ENCODE measurements at regions not wholly inside any gene's neighbourhood (a gene's known extent, or its start where the extent isn't known, plus 50 kb on each side); places are given as distances from the start of the nearest gene placed in this dataset.

GRCh38 chr12:23168459-23168858 is 543.5 kb downstream of the ETNK1 start:
- TF ChIP-seq CTCF (IDR thresholded peaks at IDR 0.05; ENCODE audit: extremely low read depth, low read depth, low read length): no peak
- no peak overlapping the region for H3K27ac ChIP-seq (ENCODE audit: low read depth, low read length)
- H3K4me1 ChIP-seq (ENCODE audit: insufficient read depth, low read length): no peaks in the 10 kb centered on the region
- no peak overlapping the region for H3K4me3 ChIP-seq (ENCODE audit: insufficient read depth, low read length)
- H4K20me1 ChIP-seq (ENCODE audit: insufficient read depth, low read length): no peaks in the 10 kb centered on the region
- H3K79me2 ChIP-seq (ENCODE audit: insufficient read depth, low read length): no peaks in the 10 kb centered on the region
- H2AFZ ChIP-seq (ENCODE audit: low read length): no peak overlapping the region
- no peaks in the 10 kb centered on the region for H3K36me3 ChIP-seq (ENCODE audit: insufficient read depth, low read length)
- no peak for DNase-seq (ENCODE audit: insufficient read length, low spot score, missing footprints)
- no peaks in the 10 kb centered on the region for H3K27me3 ChIP-seq (ENCODE audit: insufficient read depth, low read length)
- H3K4me2 ChIP-seq (ENCODE audit: insufficient read depth, low read length): no peak overlapping the region
- no peaks in the 10 kb centered on the region for H3K9me3 ChIP-seq (ENCODE audit: low read depth, low read length)

GRCh38 chr12:23169012-23169695 is 544.2 kb downstream of the ETNK1 start:
- TF ChIP-seq CTCF (IDR thresholded peaks at IDR 0.05; ENCODE audit: extremely low read depth, low read depth, low read length): no peak
- H3K27ac ChIP-seq (ENCODE audit: low read depth, low read length): no peak overlapping the region
- no peak overlapping the region for H3K4me2 ChIP-seq (ENCODE audit: insufficient read depth, low read length)
- no peaks in the 10 kb centered on the region for H3K79me2 ChIP-seq (ENCODE audit: insufficient read depth, low read length)
- H3K36me3 ChIP-seq (ENCODE audit: insufficient read depth, low read length): no peaks in the 10 kb centered on the region
- H3K27me3 ChIP-seq (ENCODE audit: insufficient read depth, low read length): no peaks in the 10 kb centered on the region
- no peaks in the 10 kb centered on the region for H3K4me1 ChIP-seq (ENCODE audit: insufficient read depth, low read length)
- no peak overlapping the region for H2AFZ ChIP-seq (ENCODE audit: low read length)
- no peaks in the 10 kb centered on the region for H3K9me3 ChIP-seq (ENCODE audit: low read depth, low read length)
- H3K4me3 ChIP-seq (ENCODE audit: insufficient read depth, low read length): no peak overlapping the region
- no peaks in the 10 kb centered on the region for H4K20me1 ChIP-seq (ENCODE audit: insufficient read depth, low read length)
- no peak for DNase-seq (ENCODE audit: insufficient read length, low spot score, missing footprints)

GRCh38 chr12:23169696-23170013 is 544.7 kb downstream of the ETNK1 start:
- H3K4me1 ChIP-seq (ENCODE audit: insufficient read depth, low read length): no peaks in the 10 kb centered on the region
- no peaks in the 10 kb centered on the region for H4K20me1 ChIP-seq (ENCODE audit: insufficient read depth, low read length)
- DNase-seq (ENCODE audit: insufficient read length, low spot score, missing footprints): no peak
- no peaks in the 10 kb centered on the region for H3K79me2 ChIP-seq (ENCODE audit: insufficient read depth, low read length)
- H3K9me3 ChIP-seq (ENCODE audit: low read depth, low read length): no peaks in the 10 kb centered on the region
- H3K27me3 ChIP-seq (ENCODE audit: insufficient read depth, low read length): no peaks in the 10 kb centered on the region
- H3K4me2 ChIP-seq (ENCODE audit: insufficient read depth, low read length): no peak overlapping the region
- H2AFZ ChIP-seq (ENCODE audit: low read length): no peak overlapping the region
- no peak overlapping the region for H3K4me3 ChIP-seq (ENCODE audit: insufficient read depth, low read length)
- no peak overlapping the region for H3K27ac ChIP-seq (ENCODE audit: low read depth, low read length)
- no peaks in the 10 kb centered on the region for H3K36me3 ChIP-seq (ENCODE audit: insufficient read depth, low read length)
- no peak for TF ChIP-seq CTCF (IDR thresholded peaks at IDR 0.05; ENCODE audit: extremely low read depth, low read depth, low read length)

- Histone ChIP-seq H3K27me3 (ENCODE audit: insufficient read depth, low read length) (no peaks in the 10 kb centered on the region), H3K4me2 (ENCODE audit: insufficient read depth, low read length) (no peak overlapping the region), H3K4me3 (ENCODE audit: insufficient read depth, low read length) (no peak overlapping the region), H4K20me1 (ENCODE audit: insufficient read depth, low read length) (no peaks in the 10 kb centered on the region), H3K9me3 (ENCODE audit: low read depth, low read length) (no peaks in the 10 kb centered on the region), H3K79me2 (ENCODE audit: insufficient read depth, low read length) (no peaks in the 10 kb centered on the region), H2AFZ (ENCODE audit: low read length) (no peak overlapping the region), H3K36me3 (ENCODE audit: insufficient read depth, low read length) (no peaks in the 10 kb centered on the region), H3K27ac (ENCODE audit: low read depth, low read length) (no peak overlapping the region), H3K4me1 (ENCODE audit: insufficient read depth, low read length) (no peaks in the 10 kb centered on the region)
- DNase-seq (ENCODE audit: insufficient read length, low spot score, missing footprints): no peak
- TF ChIP-seq CTCF (IDR thresholded peaks at IDR 0.05; ENCODE audit: extremely low read depth, low read depth, low read length): no peak
These were observed 549.9 kb downstream of the ETNK1 start for GRCh38 chr12:23174917-23175316.

All from osteoblast (primary cell).